22Rv1 (cell line): ENCODE measurements at regions not wholly inside any gene's neighbourhood (a gene's known extent, or its start where the extent isn't known, plus 50 kb on each side); places are given as distances from the start of the nearest gene placed in this dataset.

Experiments used
- ZFX ChIP-seq: fragments of 450-650 bp; IDR thresholded peaks from 2 replicates; pipeline ENCODE4 v1.6.1; 2017; ENCODE audit warnings: antibody characterized with exemption, borderline replicate concordance
- TF ChIP-seq, protein P1 (sequence below): fragments of 450-650 bp; IDR thresholded peaks from 2 replicates; pipeline ENCODE4 v1.5.1; 2017; ENCODE audit warnings: mild to moderate bottlenecking

DNA sequence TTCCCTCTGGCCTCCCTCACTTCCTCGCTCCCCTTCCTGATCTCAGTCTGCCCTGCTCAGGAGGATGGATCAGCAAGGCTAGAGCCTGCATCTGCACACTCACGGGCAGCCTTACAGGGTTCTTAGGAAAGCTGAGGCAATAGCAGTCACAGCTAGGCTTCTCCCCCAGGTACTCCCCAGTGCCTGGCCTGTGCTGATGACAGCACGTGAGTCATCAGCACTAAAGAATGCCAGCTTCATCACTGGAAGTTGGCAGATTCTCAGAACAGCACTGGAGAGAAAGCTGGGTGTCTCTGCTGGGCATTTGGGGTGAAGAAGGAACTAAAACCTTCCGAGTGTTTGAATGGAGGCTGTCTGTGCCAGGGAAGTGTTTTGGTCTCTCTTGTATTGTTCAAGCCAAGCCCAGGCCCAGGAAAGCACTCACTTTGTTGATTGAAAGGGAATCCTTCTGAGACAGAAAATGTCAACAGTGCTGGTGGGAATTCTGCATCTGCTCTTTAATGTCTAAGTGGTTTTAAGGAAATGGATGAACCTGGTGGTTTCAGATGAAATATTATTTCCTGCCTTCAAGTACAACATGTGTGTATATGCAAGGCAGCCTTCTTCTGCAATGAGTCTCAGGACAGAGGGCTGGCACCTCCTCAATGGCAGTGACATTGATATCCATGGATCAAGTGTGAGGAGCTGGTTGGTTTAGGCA lies 73.0 kb upstream of the SCOC start:
- TF ChIP-seq, protein P1, sequence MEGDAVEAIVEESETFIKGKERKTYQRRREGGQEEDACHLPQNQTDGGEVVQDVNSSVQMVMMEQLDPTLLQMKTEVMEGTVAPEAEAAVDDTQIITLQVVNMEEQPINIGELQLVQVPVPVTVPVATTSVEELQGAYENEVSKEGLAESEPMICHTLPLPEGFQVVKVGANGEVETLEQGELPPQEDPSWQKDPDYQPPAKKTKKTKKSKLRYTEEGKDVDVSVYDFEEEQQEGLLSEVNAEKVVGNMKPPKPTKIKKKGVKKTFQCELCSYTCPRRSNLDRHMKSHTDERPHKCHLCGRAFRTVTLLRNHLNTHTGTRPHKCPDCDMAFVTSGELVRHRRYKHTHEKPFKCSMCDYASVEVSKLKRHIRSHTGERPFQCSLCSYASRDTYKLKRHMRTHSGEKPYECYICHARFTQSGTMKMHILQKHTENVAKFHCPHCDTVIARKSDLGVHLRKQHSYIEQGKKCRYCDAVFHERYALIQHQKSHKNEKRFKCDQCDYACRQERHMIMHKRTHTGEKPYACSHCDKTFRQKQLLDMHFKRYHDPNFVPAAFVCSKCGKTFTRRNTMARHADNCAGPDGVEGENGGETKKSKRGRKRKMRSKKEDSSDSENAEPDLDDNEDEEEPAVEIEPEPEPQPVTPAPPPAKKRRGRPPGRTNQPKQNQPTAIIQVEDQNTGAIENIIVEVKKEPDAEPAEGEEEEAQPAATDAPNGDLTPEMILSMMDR = no peak
- no peak for TF ChIP-seq ZFX
